Transverse colon (tissue), 4 donors: ENCODE measurements at regions not wholly inside any gene's neighbourhood (a gene's known extent, or its start where the extent isn't known, plus 50 kb on each side); places are given as distances from the start of the nearest gene placed in this dataset.

Experiments
- DNase-seq: peaks from one replicate; pipeline ENCODE4 v3.0.0-alpha.2; 2019
- H3K27ac ChIP-seq, 4 donors: fragments of 200-600 bp; sonication (generic); 2 replicates each; pipeline ENCODE4 v1.5.1; 2016 to 2018; ENCODE audit warnings: inconsistent platforms in 4 of 4
- H3K27me3 ChIP-seq: fragments of 200-600 bp; sonication (generic); 2 replicates; pipeline ENCODE4 v1.5.1; 2017; ENCODE audit warnings: inconsistent platforms
- H3K36me3 ChIP-seq, 4 donors: fragments of 200-600 bp; sonication (generic); 2 replicates each; pipeline ENCODE4 v1.5.1; 2017 to 2019; ENCODE audit warnings: inconsistent platforms in 4 of 4
- H3K4me1 ChIP-seq, 4 donors: fragments of 200-600 bp; sonication (generic); 2 replicates each; pipeline ENCODE4 v1.5.1; 2017 to 2020; ENCODE audit warnings: inconsistent platforms in 4 of 4
- H3K4me3 ChIP-seq, 4 donors: fragments of 200-600 bp; sonication (generic); 1 replicate in 1 of 4; 2 replicates in 3 of 4; pipeline versions ENCODE4 v1.5.1 to v1.6.1; 2017 to 2019; ENCODE audit warnings: inconsistent platforms in 4 of 4
- H3K9me3 ChIP-seq, 2 donors: fragments of 200-600 bp; sonication (generic); 2 replicates each; pipeline ENCODE4 v1.5.1; 2017 to 2019; ENCODE audit warnings: inconsistent platforms in 2 of 2
- CTCF ChIP-seq, 5 experiments: fragments of 200-600 bp in 3 of 5; fragments of 450-650 bp in 2 of 5; sonication (generic) in 3 of 5; IDR thresholded peaks; 1 replicate in 2 of 5; 2 replicates in 3 of 5; pipeline ENCODE4 v1.5.1; 2016 to 2017; ENCODE audit warnings: antibody characterized with exemption in 5 of 5, inconsistent platforms in 3 of 5, mild to moderate bottlenecking in 2 of 5, moderate library complexity in 1 of 5
- EP300 ChIP-seq: sonication (generic); formaldehyde crosslinking; IDR thresholded peaks from one replicate; pipeline ENCODE4 v1.6.1; 2017; ENCODE audit warnings: antibody characterized with exemption, low read depth
- POLR2A ChIP-seq: fragments of 450-650 bp; IDR thresholded peaks from one replicate; pipeline ENCODE4 v1.6.1; 2016; ENCODE audit warnings: antibody characterized with exemption, mild to moderate bottlenecking, moderate library complexity
- POLR2AphosphoS5 ChIP-seq, 3 donors: sonication (generic); formaldehyde crosslinking; IDR thresholded peaks; one replicate each; pipeline ENCODE4 v1.6.1; 2016; ENCODE audit warnings: antibody characterized with exemption in 3 of 3
- WGBS, 2 donors: methylation state at CpG; one replicate each; pipeline ENCODE4 v1.1.5; 2018; ENCODE audit warnings: low coverage in 1 of 2; 5-methylcytosine and 5-hydroxymethylcytosine counted together
- in situ Hi-C, 4 donors: fragments of 200-750 bp; cut with MboI; loops; one replicate each; pipeline versions ENCODE4 v1.15.0 to v1.15.1; 2017; ENCODE audit warnings: low sequenced_read_pairs in 3 of 4, low pct_ligation_motif_present in 1 of 4, low pct_unique_long_range_greater_than_20kb in 1 of 4
- intact Hi-C: fragments of 100-400 bp; cut with DNase I; formaldehyde crosslinking; loops from one replicate; pipeline ENCODE4 v1.15.1; 2023; ENCODE audit warnings: low total_unique reads

- TF ChIP-seq POLR2AphosphoS5 (IDR thresholded peaks at IDR 0.05) (no peak), CTCF (IDR thresholded peaks at IDR 0.05) (no peak), EP300 (no peak), POLR2A (no peak)
- WGBS, 2 donors, result 80% methylated on average over 1 of the region's 1 CpG
- in situ Hi-C loops (loop anchor here in 1 of 4 donors (10.0 kb wide), 1 partner anchor 174 kb away; no protein-coding TSS in a partner anchor), intact Hi-C loops (no loop called here)
- peaks cover 5% of the 10 kb centered on the region for H3K27me3 ChIP-seq
- H3K36me3 ChIP-seq, result no peaks in the 10 kb centered on the region
- H3K4me1 ChIP-seq, result peaks cover 0 to 16% (median 11%) of the 10 kb centered on the region in 4 donors
- no peak overlapping the region for H3K27ac ChIP-seq
- H3K4me3 ChIP-seq, result no peak overlapping the region
- DNase-seq, result no peak
- no peaks in the 10 kb centered on the region for H3K9me3 ChIP-seq
Measured at GRCh38 chr10:91080776-91081175, 139.7 kb upstream of the PCGF5 start.

- DNase-seq, result no peak
Measured at GRCh38 chr10:91082447-91082846, 138.0 kb upstream of the PCGF5 start.

GRCh38 chr10:91088300-91089140 lies 131.9 kb upstream of the PCGF5 start:
- 39 to 47% methylated on average over 5 to 7 of the region's 7 CpGs for WGBS, 2 donors
- intact Hi-C loops, result no loop called here
- in situ Hi-C loops, result loop anchor here in 2 of 4 donors (5.0 to 10.0 kb wide), 2 partner anchors 164 to 166 kb away; no protein-coding TSS in a partner anchor

More at GRCh38 chr10:91082447-91082846, 138.0 kb upstream of the PCGF5 start:
- Histone ChIP-seq H3K4me1 (peaks cover 0 to 8% (median 6%) of the 10 kb centered on the region in 4 donors), H3K4me3 (no peak overlapping the region), H3K9me3 (no peaks in the 10 kb centered on the region), H3K27me3 (peaks cover 5% of the 10 kb centered on the region), H3K36me3 (no peaks in the 10 kb centered on the region), H3K27ac (no peak overlapping the region)
- 71 to 88% methylated on average over 7 of the region's 7 CpGs for WGBS, 2 donors
- intact Hi-C loops, result no loop called here
- no peak for TF ChIP-seq EP300
- in situ Hi-C loops, result loop anchor here in 1 of 4 donors (10.0 kb wide), 1 partner anchor 172 kb away; no protein-coding TSS in a partner anchor

GRCh38 chr10:91090761-91091529 lies 129.5 kb upstream of the PCGF5 start:
- 49 to 60% methylated on average over 3 to 5 of the region's 5 CpGs for WGBS, 2 donors
- H3K27ac ChIP-seq, result no peak overlapping the region
- intact Hi-C loops, result loop anchor here (10.0 kb wide), 1 partner anchor 154 kb away; no protein-coding TSS in a partner anchor

More at GRCh38 chr10:91088300-91089140, 131.9 kb upstream of the PCGF5 start:
- H3K4me1 ChIP-seq, result no peaks in the 10 kb centered on the region
- TF ChIP-seq CTCF (IDR thresholded peaks at IDR 0.05), result peak in 2 of 5 experiments; percentile 13 to 15
- no peak for TF ChIP-seq POLR2AphosphoS5 (IDR thresholded peaks at IDR 0.05)
- no peak for DNase-seq
- H3K9me3 ChIP-seq, result no peaks in the 10 kb centered on the region
- H3K4me3 ChIP-seq, result no peak overlapping the region
- H3K27me3 ChIP-seq, result no peaks in the 10 kb centered on the region
- H3K36me3 ChIP-seq, result no peaks in the 10 kb centered on the region
- no peak overlapping the region for H3K27ac ChIP-seq

More at GRCh38 chr10:91090761-91091529, 129.5 kb upstream of the PCGF5 start:
- TF ChIP-seq CTCF (IDR thresholded peaks at IDR 0.05) (no peak), POLR2AphosphoS5 (IDR thresholded peaks at IDR 0.05) (no peak), POLR2A (no peak)
- Histone ChIP-seq H3K4me1 (no peaks in the 10 kb centered on the region), H3K36me3 (no peaks in the 10 kb centered on the region), H3K9me3 (no peaks in the 10 kb centered on the region), H3K27me3 (no peaks in the 10 kb centered on the region), H3K4me3 (no peak overlapping the region)
- DNase-seq, result no peak
- in situ Hi-C loops, result no loop called here
